ENCODE measurements at regions not wholly inside any gene's neighbourhood (a gene's known extent, or its start where the extent isn't known, plus 50 kb on each side); places are given as distances from the start of the nearest gene placed in this dataset.

- TF ChIP-seq CTCF (IDR thresholded peaks at IDR 0.05) (no peak), POLR2A (IDR thresholded peaks at IDR 0.05) (no peak)
Observed at GRCh38 chr3:24810881-24811280, 316.2 kb upstream of the THRB start.
